MM.1S (cell line): ENCODE measurements at regions not wholly inside any gene's neighbourhood (a gene's known extent, or its start where the extent isn't known, plus 50 kb on each side); places are given as distances from the start of the nearest gene placed in this dataset.
A peak's percentile ranks its signal among the peaks of the same experiment; 100 is the strongest.

Experiments used
- DNase-seq: peaks from one replicate; pipeline ENCODE4 v3.0.0-alpha.2; 2015
- H2AFZ ChIP-seq: fragments of 300-600 bp; sonication (generic); 2 replicates; pipeline ENCODE4 v1.6.0; 2016; ENCODE audit warnings: antibody characterized with exemption, low read length
- H3F3A ChIP-seq: fragments of 300-600 bp; sonication (generic); 2 replicates; pipeline ENCODE4 v1.6.1; 2016; ENCODE audit warnings: mild to moderate bottlenecking, antibody characterized with exemption, low read length, moderate library complexity, mixed read lengths; ENCODE audit not compliant: insufficient read depth
- H3K27ac ChIP-seq: fragments of 300-600 bp; sonication (generic); 2 replicates; pipeline ENCODE4 v1.5.1; 2016; ENCODE audit warnings: mild to moderate bottlenecking, low read length
- H3K27me3 ChIP-seq: fragments of 300-600 bp; sonication (generic); replicated peaks from 2 replicates; pipeline ENCODE4 v1.6.0; 2016; ENCODE audit warnings: low read length; ENCODE audit not compliant: insufficient read depth
- H3K36me3 ChIP-seq: fragments of 300-600 bp; sonication (generic); replicated peaks from 2 replicates; pipeline ENCODE4 v1.6.1; 2016; ENCODE audit warnings: mild to moderate bottlenecking, low read length, mixed read lengths; ENCODE audit not compliant: insufficient read depth
- H3K4me1 ChIP-seq: fragments of 300-600 bp; sonication (generic); 2 replicates; pipeline ENCODE4 v1.6.1; 2016; ENCODE audit warnings: low read length, mixed read lengths
- H3K4me2 ChIP-seq: fragments of 300-600 bp; sonication (generic); 2 replicates; pipeline ENCODE4 v1.6.0; 2016; ENCODE audit warnings: low read depth, low read length
- H3K4me3 ChIP-seq: fragments of 300-600 bp; sonication (generic); 2 replicates; pipeline ENCODE4 v1.5.1; 2016; ENCODE audit warnings: low read length, mixed read lengths
- H3K79me2 ChIP-seq: fragments of 300-600 bp; sonication (generic); 2 replicates; pipeline ENCODE4 v1.6.1; 2016; ENCODE audit warnings: mixed run types, low read length, mixed read lengths
- H3K9ac ChIP-seq: fragments of 300-600 bp; sonication (generic); 2 replicates; pipeline ENCODE4 v1.6.1; 2016; ENCODE audit warnings: low read length, mixed read lengths
- H3K9me2 ChIP-seq: fragments of 300-600 bp; sonication (generic); replicated peaks from 2 replicates; pipeline ENCODE4 v1.6.1; 2016; ENCODE audit warnings: mild to moderate bottlenecking, low read length, mixed read lengths; ENCODE audit not compliant: insufficient read depth
- H3K9me3 ChIP-seq: fragments of 300-600 bp; sonication (generic); replicated peaks from 2 replicates; pipeline ENCODE4 v1.6.1; 2016; ENCODE audit warnings: mild to moderate bottlenecking, low read length, mixed read lengths; ENCODE audit not compliant: insufficient read depth
- H4K20me1 ChIP-seq: fragments of 300-600 bp; sonication (generic); 2 replicates; pipeline ENCODE4 v1.6.1; 2016; ENCODE audit warnings: mild to moderate bottlenecking, low read length, moderate library complexity, mixed read lengths; ENCODE audit not compliant: insufficient read depth
- CTCF ChIP-seq: fragments of 300-600 bp; sonication (generic); IDR thresholded peaks from 2 replicates; pipeline ENCODE4 v1.5.1; 2016; ENCODE audit warnings: antibody characterized with exemption, low read length, mixed read lengths
- EZH2 ChIP-seq: fragments of 300-600 bp; sonication (generic); optimal IDR thresholded peaks from 2 replicates; pipeline ENCODE3; 2017; ENCODE audit warnings: low read depth, mild to moderate bottlenecking, antibody characterized with exemption, low read length, mixed read lengths
- EZH2phosphoT487 ChIP-seq: fragments of 300-600 bp; sonication (generic); IDR thresholded peaks from 2 replicates; pipeline ENCODE4 v1.6.1; 2018; ENCODE audit warnings: antibody characterized with exemption, low read length

DNA sequence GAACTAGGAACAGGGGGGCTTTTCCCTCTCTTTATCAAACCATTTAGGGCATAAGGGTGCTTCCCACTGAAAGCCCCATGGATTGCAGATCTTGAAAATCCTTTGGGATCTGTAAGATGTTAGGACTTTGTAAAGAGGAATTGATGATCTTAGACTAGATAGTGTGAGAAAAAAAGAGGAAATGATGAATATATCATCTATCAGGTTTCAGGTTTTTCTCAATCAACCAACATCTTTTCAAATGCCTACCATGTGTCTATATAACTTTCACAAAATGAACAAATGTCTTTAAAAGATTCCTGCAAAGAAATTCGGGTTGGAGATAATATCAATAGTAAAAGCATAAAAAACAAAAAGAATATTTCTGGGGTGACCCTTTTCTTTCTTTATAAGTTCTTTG, 50.1 kb downstream of the KCNC4 start:
- H3K9ac ChIP-seq: no peak overlapping the region
- peaks cover 13% of the 10 kb centered on the region for H3K4me1 ChIP-seq
- no peaks in the 10 kb centered on the region for H4K20me1 ChIP-seq
- H3K4me3 ChIP-seq: no peak overlapping the region
- no peak overlapping the region for H3K4me2 ChIP-seq
- H3K79me2 ChIP-seq: no peaks in the 10 kb centered on the region
- no peaks in the 10 kb centered on the region for H3K36me3 ChIP-seq
- DNase-seq: no peak
- no peaks in the 10 kb centered on the region for H3F3A ChIP-seq
- no peak overlapping the region for H2AFZ ChIP-seq
- H3K9me3 ChIP-seq: no peaks in the 10 kb centered on the region
- no peaks in the 10 kb centered on the region for H3K9me2 ChIP-seq
- no peak for TF ChIP-seq EZH2phosphoT487
- no peak for TF ChIP-seq CTCF
- TF ChIP-seq EZH2: no peak
- no peaks in the 10 kb centered on the region for H3K27me3 ChIP-seq
- no peak overlapping the region for H3K27ac ChIP-seq

- no peak overlapping the region for H3K4me3 ChIP-seq
- no peaks in the 10 kb centered on the region for H3K9me3 ChIP-seq
- peaks cover 11% of the 10 kb centered on the region for H3K4me1 ChIP-seq
- no peak for DNase-seq
- H4K20me1 ChIP-seq: no peaks in the 10 kb centered on the region
- no peak overlapping the region for H3K4me2 ChIP-seq
- no peak overlapping the region for H3K27ac ChIP-seq
- no peaks in the 10 kb centered on the region for H3K27me3 ChIP-seq
- H3K79me2 ChIP-seq: no peaks in the 10 kb centered on the region
- H3K9ac ChIP-seq: no peak overlapping the region
- H3F3A ChIP-seq: no peaks in the 10 kb centered on the region
- H3K36me3 ChIP-seq: no peaks in the 10 kb centered on the region
- H2AFZ ChIP-seq: no peak overlapping the region
- no peak for TF ChIP-seq EZH2
- no peak for TF ChIP-seq EZH2phosphoT487
- no peak for TF ChIP-seq CTCF
- no peaks in the 10 kb centered on the region for H3K9me2 ChIP-seq
Measured at GRCh38 chr1:110262296-110262695, 52.2 kb downstream of the KCNC4 start.

DNA sequence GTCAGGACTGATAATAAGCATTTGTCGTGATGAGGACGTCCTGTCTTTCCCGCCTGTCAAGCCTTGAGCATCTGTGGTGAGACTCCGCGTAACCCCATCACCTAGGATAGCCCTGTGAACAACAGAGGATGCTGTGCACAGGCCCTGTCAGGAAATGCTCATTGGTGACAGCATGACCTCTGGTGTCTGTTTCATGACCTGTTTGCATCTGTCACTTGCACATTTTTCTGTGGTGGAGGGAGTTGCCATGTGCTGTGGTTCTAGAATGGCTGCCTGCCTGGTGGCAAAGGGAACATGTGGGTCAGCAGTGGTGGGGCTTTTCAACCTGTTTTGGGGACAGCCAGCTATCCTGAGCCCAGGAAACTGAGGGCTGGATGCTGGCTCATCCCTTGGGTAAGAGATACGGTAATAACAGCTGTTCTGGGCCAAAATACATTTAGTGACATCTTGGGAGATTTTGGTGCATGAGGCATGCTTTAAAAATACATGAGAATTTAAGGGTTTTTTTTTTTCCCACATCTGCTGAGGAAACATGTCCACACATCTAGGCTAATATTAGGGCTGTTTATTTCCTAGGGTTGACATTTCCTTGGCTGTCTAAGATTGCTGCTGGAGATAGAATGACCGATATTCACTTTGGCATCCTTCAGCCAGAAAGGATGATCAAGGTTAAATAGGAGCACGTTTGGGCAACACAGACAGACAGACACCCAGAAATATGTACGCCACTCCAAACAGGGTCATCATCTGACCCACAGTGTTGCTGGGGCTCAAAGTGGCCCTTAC, 52.9 kb downstream of the KCNC4 start:
- DNase-seq: peak; percentile 39
- Histone ChIP-seq H3K9me3 (no peaks in the 10 kb centered on the region), H3F3A (no peaks in the 10 kb centered on the region), H4K20me1 (no peaks in the 10 kb centered on the region), H3K27ac (no peak overlapping the region), H3K9me2 (no peaks in the 10 kb centered on the region), H3K4me3 (no peak overlapping the region), H3K9ac (no peak overlapping the region), H3K4me2 (no peak overlapping the region), H2AFZ (no peak overlapping the region), H3K4me1 (peaks cover 11% of the 10 kb centered on the region), H3K27me3 (no peaks in the 10 kb centered on the region), H3K79me2 (no peaks in the 10 kb centered on the region), H3K36me3 (no peaks in the 10 kb centered on the region)
- TF ChIP-seq EZH2 (no peak), CTCF (peak; percentile 20), EZH2phosphoT487 (no peak)
